Prostate gland (tissue), 2 donors: ENCODE measurements at regions not wholly inside any gene's neighbourhood (a gene's known extent, or its start where the extent isn't known, plus 50 kb on each side); places are given as distances from the start of the nearest gene placed in this dataset.
A peak's percentile ranks its signal among the peaks of the same experiment; 100 is the strongest.

Experiments
- POLR2A ChIP-seq: fragments of 450-650 bp; IDR thresholded peaks from one replicate; pipeline ENCODE4 v1.6.1; 2016; ENCODE audit warnings: antibody characterized with exemption, mild to moderate bottlenecking
- POLR2AphosphoS5 ChIP-seq: sonication (generic); formaldehyde crosslinking; IDR thresholded peaks from one replicate; pipeline ENCODE4 v1.6.1; 2017; ENCODE audit warnings: antibody characterized with exemption
- TF ChIP-seq, protein P1 (sequence below), 4 experiments: fragments of 200-600 bp in 2 of 4; fragments of 450-650 bp in 2 of 4; sonication (generic) in 2 of 4; IDR thresholded peaks; 1 replicate in 3 of 4; 2 replicates in 1 of 4; pipeline ENCODE4 v1.5.1; 2016 to 2019; ENCODE audit warnings: antibody characterized with exemption in 4 of 4, mild to moderate bottlenecking in 2 of 4, moderate library complexity in 2 of 4

DNA sequence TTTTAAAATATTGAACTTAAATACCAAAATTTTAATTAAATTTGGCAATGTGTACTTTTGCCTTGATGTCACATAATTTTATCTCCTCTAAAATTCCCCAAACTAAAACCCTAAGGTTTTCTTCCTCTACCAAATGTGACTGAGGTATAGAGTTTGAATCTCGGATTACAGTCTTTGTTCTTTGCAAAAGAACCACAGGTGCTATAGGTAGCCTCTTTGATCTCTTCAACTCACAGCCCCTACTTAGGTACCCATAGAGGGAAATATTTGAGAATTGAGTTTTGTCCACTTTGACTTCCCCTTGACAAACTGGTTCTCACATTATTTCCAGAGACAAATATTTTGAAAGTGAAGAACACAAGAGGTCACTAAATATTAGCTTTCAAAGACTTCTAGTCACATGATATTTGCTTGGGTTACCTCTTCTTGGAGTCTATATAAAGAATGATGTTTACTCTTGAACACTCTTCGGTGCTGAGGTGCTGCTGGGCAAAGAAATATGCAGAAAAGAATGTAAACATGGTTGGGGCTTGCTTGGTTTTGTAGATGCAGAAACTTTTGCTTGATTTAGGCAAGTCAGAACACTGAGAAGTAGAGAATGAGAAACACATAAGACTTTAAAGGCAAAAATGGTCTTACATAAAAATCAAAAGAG lies 120.8 kb upstream of the MCTP2 start:
- TF ChIP-seq, protein P1, sequence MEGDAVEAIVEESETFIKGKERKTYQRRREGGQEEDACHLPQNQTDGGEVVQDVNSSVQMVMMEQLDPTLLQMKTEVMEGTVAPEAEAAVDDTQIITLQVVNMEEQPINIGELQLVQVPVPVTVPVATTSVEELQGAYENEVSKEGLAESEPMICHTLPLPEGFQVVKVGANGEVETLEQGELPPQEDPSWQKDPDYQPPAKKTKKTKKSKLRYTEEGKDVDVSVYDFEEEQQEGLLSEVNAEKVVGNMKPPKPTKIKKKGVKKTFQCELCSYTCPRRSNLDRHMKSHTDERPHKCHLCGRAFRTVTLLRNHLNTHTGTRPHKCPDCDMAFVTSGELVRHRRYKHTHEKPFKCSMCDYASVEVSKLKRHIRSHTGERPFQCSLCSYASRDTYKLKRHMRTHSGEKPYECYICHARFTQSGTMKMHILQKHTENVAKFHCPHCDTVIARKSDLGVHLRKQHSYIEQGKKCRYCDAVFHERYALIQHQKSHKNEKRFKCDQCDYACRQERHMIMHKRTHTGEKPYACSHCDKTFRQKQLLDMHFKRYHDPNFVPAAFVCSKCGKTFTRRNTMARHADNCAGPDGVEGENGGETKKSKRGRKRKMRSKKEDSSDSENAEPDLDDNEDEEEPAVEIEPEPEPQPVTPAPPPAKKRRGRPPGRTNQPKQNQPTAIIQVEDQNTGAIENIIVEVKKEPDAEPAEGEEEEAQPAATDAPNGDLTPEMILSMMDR (IDR thresholded peaks at IDR 0.05), result peak in 1 of 4 experiments; percentile 7
- TF ChIP-seq POLR2AphosphoS5, result peak; percentile 81
- TF ChIP-seq POLR2A, result no peak
